BE2C (cell line): ENCODE measurements at regions not wholly inside any gene's neighbourhood (a gene's known extent, or its start where the extent isn't known, plus 50 kb on each side); places are given as distances from the start of the nearest gene placed in this dataset.
A peak's percentile ranks its signal among the peaks of the same experiment; 100 is the strongest.

ENCODE experiments used
- DNase-seq: peaks from one replicate; pipeline ENCODE4 v3.0.0-alpha.2; 2020
- H3K27me3 ChIP-seq: fragments of 250-450 bp; sonication (Bioruptor Pico); 2 replicates; pipeline ENCODE4 v1.5.1; 2020; ENCODE audit warnings: mild to moderate bottlenecking
- H3K36me3 ChIP-seq: fragments of 250-450 bp; sonication (Bioruptor Pico); 2 replicates; pipeline ENCODE4 v1.5.1; 2020; ENCODE audit warnings: mild to moderate bottlenecking
- H3K4me1 ChIP-seq: fragments of 250-450 bp; sonication (Bioruptor Pico); 2 replicates; pipeline ENCODE4 v1.5.1; 2020
- H3K4me3 ChIP-seq: 2 replicates; pipeline ENCODE4 v1.5.1; 2011; ENCODE audit warnings: low read depth, low read length
- H3K9me3 ChIP-seq: fragments of 250-450 bp; sonication (Bioruptor Pico); 2 replicates; pipeline ENCODE4 v1.5.1; 2020
- TF ChIP-seq, protein P1 (sequence below): IDR thresholded peaks from 2 replicates; pipeline ENCODE4 v1.5.1; 2012; ENCODE audit warnings: mild to moderate bottlenecking, low read depth, low read length

DNA sequence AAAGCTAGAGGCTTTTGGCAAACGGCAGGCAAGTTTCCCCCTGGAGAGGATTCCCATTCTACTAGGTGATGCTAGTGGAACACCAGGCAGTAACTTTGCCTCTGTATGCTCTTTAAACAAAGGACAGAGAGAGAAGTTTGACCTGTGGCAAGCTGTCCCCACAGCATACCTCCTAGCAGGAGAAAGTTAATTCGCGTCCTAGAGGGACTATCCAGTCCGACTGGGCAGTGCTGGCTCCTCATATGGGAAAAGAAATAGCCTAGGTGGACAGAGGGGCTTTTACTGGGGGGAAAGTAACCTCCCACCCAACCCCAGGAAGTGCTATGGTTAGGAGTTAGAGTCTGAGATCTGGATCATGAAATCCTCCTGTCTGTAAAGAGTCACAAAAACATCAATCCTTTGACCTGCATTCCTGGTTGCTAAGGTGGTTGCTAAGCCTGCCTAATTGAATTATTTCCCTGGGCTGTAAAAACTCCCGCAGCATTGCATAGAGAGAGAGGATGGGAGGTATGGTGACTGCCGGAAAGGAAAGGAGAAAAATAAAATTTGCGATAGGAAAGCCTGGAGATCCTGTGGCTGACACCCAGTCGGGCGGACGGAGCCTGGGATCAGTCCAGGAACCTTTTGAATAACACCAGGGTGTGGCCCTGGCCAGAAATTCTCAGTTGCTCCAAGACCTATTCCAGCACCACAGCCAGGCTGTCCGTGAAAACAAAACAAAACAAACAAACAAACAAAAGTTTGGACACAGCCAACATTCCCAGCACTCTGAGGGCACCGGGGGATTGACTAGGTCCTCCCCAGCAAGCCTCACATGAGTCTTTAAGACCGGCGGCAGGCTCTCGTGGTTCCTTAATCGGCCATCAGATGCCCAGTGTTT is 67.7 kb upstream of the ATP11B start:
- DNase-seq, result peak; percentile 43

DNA sequence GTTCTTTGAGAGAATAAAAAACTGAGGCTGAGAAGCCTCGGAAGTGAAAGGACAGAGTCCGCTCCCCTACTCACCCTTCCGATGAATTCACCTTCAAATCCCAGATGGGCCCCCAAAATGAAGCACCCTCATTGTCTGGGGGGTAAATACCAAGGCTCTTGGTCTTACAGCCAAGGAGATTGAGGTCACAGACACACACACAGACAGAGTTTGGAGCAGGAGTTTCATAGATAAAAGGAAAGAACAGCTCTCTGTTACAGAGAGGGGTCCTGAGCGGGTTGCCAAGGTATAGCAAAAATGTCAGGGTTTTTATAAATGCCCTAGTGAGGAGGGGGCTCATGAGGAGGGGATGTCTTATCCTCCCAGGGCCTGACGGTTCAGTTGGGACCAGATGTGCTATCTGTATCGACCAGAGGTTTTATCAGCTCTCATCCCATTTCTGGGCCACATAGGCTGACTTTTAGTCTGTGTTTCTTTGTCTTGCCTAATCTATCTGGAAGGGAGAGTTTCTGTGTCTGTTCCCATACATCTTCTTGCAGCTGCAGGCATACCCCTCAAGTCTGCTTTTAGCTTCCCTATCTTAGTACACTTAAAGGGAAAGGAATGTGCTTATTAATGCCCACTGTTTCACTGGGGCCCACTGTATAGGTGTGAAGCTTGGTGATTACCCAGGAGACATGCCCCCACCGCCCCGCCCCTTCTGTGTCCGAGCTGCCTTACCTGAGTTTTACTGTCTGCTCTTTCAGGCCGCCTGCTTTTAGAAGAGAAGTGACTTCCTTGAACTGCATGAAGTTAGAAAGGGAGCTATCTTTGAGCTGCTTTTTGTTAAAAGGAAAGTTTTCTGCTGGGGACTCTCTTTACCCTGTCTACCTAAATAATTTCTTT is 66.8 kb upstream of the ATP11B start:
- Histone ChIP-seq H3K27me3 (no peaks in the 10 kb centered on the region), H3K4me3 (peak overlapping the region; percentile 73), H3K36me3 (no peaks in the 10 kb centered on the region), H3K9me3 (no peaks in the 10 kb centered on the region), H3K4me1 (peaks cover 3% of the 10 kb centered on the region; the same call in 1 of the 2 replicates)
- no peak for DNase-seq
- TF ChIP-seq, protein P1, sequence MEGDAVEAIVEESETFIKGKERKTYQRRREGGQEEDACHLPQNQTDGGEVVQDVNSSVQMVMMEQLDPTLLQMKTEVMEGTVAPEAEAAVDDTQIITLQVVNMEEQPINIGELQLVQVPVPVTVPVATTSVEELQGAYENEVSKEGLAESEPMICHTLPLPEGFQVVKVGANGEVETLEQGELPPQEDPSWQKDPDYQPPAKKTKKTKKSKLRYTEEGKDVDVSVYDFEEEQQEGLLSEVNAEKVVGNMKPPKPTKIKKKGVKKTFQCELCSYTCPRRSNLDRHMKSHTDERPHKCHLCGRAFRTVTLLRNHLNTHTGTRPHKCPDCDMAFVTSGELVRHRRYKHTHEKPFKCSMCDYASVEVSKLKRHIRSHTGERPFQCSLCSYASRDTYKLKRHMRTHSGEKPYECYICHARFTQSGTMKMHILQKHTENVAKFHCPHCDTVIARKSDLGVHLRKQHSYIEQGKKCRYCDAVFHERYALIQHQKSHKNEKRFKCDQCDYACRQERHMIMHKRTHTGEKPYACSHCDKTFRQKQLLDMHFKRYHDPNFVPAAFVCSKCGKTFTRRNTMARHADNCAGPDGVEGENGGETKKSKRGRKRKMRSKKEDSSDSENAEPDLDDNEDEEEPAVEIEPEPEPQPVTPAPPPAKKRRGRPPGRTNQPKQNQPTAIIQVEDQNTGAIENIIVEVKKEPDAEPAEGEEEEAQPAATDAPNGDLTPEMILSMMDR, result no peak

More for the DNA sequence above, 67.7 kb upstream of the ATP11B start:
- Histone ChIP-seq H3K4me3 (peak overlapping the region; percentile 73), H3K36me3 (no peaks in the 10 kb centered on the region), H3K4me1 (peaks cover 3% of the 10 kb centered on the region; the same call in 1 of the 2 replicates), H3K9me3 (no peaks in the 10 kb centered on the region), H3K27me3 (no peaks in the 10 kb centered on the region)
- TF ChIP-seq, protein P1, result no peak

- no peaks in the 10 kb centered on the region for H3K9me3 ChIP-seq
Observed at GRCh38 chr3:182728238-182728637, 65.1 kb upstream of the ATP11B start.

GRCh38 chr3:182729903-182730674 is 63.2 kb upstream of the ATP11B start:
- no peaks in the 10 kb centered on the region for H3K36me3 ChIP-seq
- no peak for DNase-seq
- no peaks in the 10 kb centered on the region for H3K9me3 ChIP-seq
- no peaks in the 10 kb centered on the region for H3K27me3 ChIP-seq
- H3K4me3 ChIP-seq, result no peak overlapping the region
- TF ChIP-seq, protein P1, result no peak
- H3K4me1 ChIP-seq, result peaks cover 3% of the 10 kb centered on the region; the same call in 1 of the 2 replicates

More at GRCh38 chr3:182728238-182728637, 65.1 kb upstream of the ATP11B start:
- TF ChIP-seq, protein P1, result no peak
- no peak overlapping the region for H3K4me3 ChIP-seq
- no peak for DNase-seq
- no peaks in the 10 kb centered on the region for H3K36me3 ChIP-seq
- no peaks in the 10 kb centered on the region for H3K27me3 ChIP-seq
- peaks cover 3% of the 10 kb centered on the region; the same call in 1 of the 2 replicates for H3K4me1 ChIP-seq

- H3K4me3 ChIP-seq, result no peak overlapping the region
Observed at GRCh38 chr3:182730675-182731042, 62.6 kb upstream of the ATP11B start.

More at GRCh38 chr3:182730675-182731042, 62.6 kb upstream of the ATP11B start:
- H3K4me1 ChIP-seq, result no peaks in the 10 kb centered on the region
- no peak for DNase-seq
- TF ChIP-seq, protein P1, result no peak
- no peaks in the 10 kb centered on the region for H3K9me3 ChIP-seq
- H3K36me3 ChIP-seq, result no peaks in the 10 kb centered on the region
- no peaks in the 10 kb centered on the region for H3K27me3 ChIP-seq
